IPS-15b (cell line): ENCODE measurements at regions not wholly inside any gene's neighbourhood (a gene's known extent, or its start where the extent isn't known, plus 50 kb on each side); places are given as distances from the start of the nearest gene placed in this dataset.
"Not testable (repeated sequence)": the region's sequence is repeated elsewhere in the genome, so short reads cannot be mapped to it uniquely, and the experiment has no call there.

Experiments used
- H3K27me3 ChIP-seq: one replicate; pipeline ENCODE4 v1.6.1; 2013; ENCODE audit warnings: low read length; ENCODE audit not compliant: control insufficient read depth, insufficient read depth
- H3K36me3 ChIP-seq: one replicate; pipeline ENCODE4 v1.6.1; 2013; ENCODE audit warnings: low read length; ENCODE audit not compliant: control insufficient read depth, insufficient read depth
- H3K4me1 ChIP-seq: one replicate; pipeline ENCODE4 v1.6.1; 2013; ENCODE audit warnings: mild to moderate bottlenecking, low read length; ENCODE audit not compliant: control insufficient read depth, insufficient read depth
- H3K4me3 ChIP-seq: one replicate; pipeline ENCODE4 v1.5.1; 2013; ENCODE audit warnings: low read depth, low read length
- H3K9ac ChIP-seq: one replicate; pipeline ENCODE4 v1.6.1; 2013; ENCODE audit warnings: low read depth, mild to moderate bottlenecking, low read length
- H3K9me3 ChIP-seq: one replicate; pipeline ENCODE4 v1.6.1; 2013; ENCODE audit warnings: mild to moderate bottlenecking, low read length; ENCODE audit not compliant: control insufficient read depth, insufficient read depth

- H3K27me3 ChIP-seq, H3K36me3 ChIP-seq, H3K4me1 ChIP-seq, H3K9ac ChIP-seq, H3K9me3 ChIP-seq, H3K4me3 ChIP-seq: not testable (repeated sequence)
Measured at GRCh38 chr4:9110700-9111099, 59.5 kb upstream of the FAM90A26 start.

- H3K9ac ChIP-seq, H3K36me3 ChIP-seq, H3K4me1 ChIP-seq, H3K9me3 ChIP-seq, H3K4me3 ChIP-seq, H3K27me3 ChIP-seq: not testable (repeated sequence)
Measured at GRCh38 chr4:9103148-9103524, 67.1 kb upstream of the FAM90A26 start.

- H3K36me3 ChIP-seq, H3K9me3 ChIP-seq, H3K9ac ChIP-seq, H3K27me3 ChIP-seq, H3K4me1 ChIP-seq, H3K4me3 ChIP-seq: not testable (repeated sequence)
Measured at GRCh38 chr4:9102471-9103147, 67.6 kb upstream of the FAM90A26 start.

- not testable (repeated sequence) for H3K4me1 ChIP-seq, H3K36me3 ChIP-seq, H3K27me3 ChIP-seq, H3K9me3 ChIP-seq, H3K9ac ChIP-seq, H3K4me3 ChIP-seq
Measured at GRCh38 chr4:9096330-9096729, 73.9 kb upstream of the FAM90A26 start.

- H3K4me3 ChIP-seq, H3K4me1 ChIP-seq, H3K9me3 ChIP-seq, H3K9ac ChIP-seq, H3K27me3 ChIP-seq, H3K36me3 ChIP-seq: not testable (repeated sequence)
Measured at GRCh38 chr4:9078796-9079195, 91.4 kb upstream of the FAM90A26 start.

GRCh38 chr4:9076974-9077373, 93.2 kb upstream of the FAM90A26 start:
- H3K4me1 ChIP-seq, H3K27me3 ChIP-seq, H3K9ac ChIP-seq, H3K9me3 ChIP-seq, H3K4me3 ChIP-seq, H3K36me3 ChIP-seq: not testable (repeated sequence)

GRCh38 chr4:9076486-9076885, 93.7 kb upstream of the FAM90A26 start:
- H3K27me3 ChIP-seq, H3K4me3 ChIP-seq, H3K36me3 ChIP-seq, H3K9ac ChIP-seq, H3K4me1 ChIP-seq, H3K9me3 ChIP-seq: not testable (repeated sequence)

GRCh38 chr4:9073371-9073770, 96.8 kb upstream of the FAM90A26 start:
- not testable (repeated sequence) for H3K36me3 ChIP-seq, H3K9ac ChIP-seq, H3K4me3 ChIP-seq, H3K9me3 ChIP-seq, H3K27me3 ChIP-seq, H3K4me1 ChIP-seq

GRCh38 chr4:9072521-9073220, 97.5 kb upstream of the FAM90A26 start:
- not testable (repeated sequence) for H3K9ac ChIP-seq, H3K27me3 ChIP-seq, H3K9me3 ChIP-seq, H3K4me1 ChIP-seq, H3K36me3 ChIP-seq, H3K4me3 ChIP-seq

GRCh38 chr4:9067923-9068322, 102.3 kb upstream of the FAM90A26 start:
- H3K4me1 ChIP-seq, H3K9me3 ChIP-seq, H3K9ac ChIP-seq, H3K4me3 ChIP-seq, H3K27me3 ChIP-seq, H3K36me3 ChIP-seq: not testable (repeated sequence)

- H3K4me1 ChIP-seq, H3K36me3 ChIP-seq, H3K27me3 ChIP-seq, H3K4me3 ChIP-seq, H3K9me3 ChIP-seq, H3K9ac ChIP-seq: not testable (repeated sequence)
Measured at GRCh38 chr4:9063612-9064011, 106.6 kb upstream of the FAM90A26 start.

GRCh38 chr4:9024866-9025265, 145.3 kb upstream of the FAM90A26 start:
- H3K27me3 ChIP-seq, H3K36me3 ChIP-seq, H3K4me3 ChIP-seq, H3K9me3 ChIP-seq, H3K9ac ChIP-seq, H3K4me1 ChIP-seq: not testable (repeated sequence)
